ENCODE measurements at regions not wholly inside any gene's neighbourhood (a gene's known extent, or its start where the extent isn't known, plus 50 kb on each side); places are given as distances from the start of the nearest gene placed in this dataset.

- no peak for DNase-seq
These were observed 56.0 kb upstream of the CD53 start for GRCh38 chr1:110816945-110817344.

DNA sequence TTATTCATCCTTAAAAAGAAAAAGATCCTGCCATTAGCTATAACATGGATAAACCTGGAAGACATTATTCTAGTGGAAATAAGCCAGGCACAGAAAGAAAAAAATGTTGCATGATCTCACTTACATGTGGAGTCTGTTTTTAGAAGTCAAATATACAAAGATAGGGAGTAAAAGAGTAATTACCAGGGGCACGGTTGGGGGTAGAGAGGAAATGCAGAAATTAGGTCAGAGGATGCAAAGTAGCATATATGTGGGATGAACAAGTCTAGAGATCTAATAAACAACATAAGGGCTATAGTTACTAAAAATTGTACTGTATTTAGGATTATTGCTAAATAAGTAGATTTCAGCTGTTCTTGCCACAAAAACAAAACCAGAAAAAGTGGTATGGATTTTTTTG lies 61.4 kb upstream of the CD53 start:
- DNase-seq = no peak

DNA sequence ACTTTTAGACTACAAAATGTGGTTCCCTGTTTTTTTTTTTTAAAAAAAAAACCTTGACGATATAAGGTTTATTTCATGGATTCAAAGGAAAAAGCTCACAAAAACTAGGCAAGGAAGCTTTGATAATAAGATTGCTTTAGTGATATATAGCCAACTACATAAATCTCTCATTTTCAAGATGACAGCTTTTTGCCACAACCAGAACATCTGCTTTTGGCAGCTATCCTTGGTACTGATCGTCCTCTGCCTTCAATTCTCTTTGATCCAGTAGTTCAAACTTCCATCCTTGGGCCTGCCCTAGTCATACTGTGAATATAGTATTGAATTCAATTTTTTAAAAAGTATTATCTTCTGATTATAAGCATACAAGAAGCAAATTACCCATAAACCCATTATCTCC lies 72.9 kb upstream of the CD53 start:
- no peak for DNase-seq

GRCh38 chr1:110798691-110799256 lies 74.2 kb upstream of the CD53 start:
- peak; percentile 48 for DNase-seq

GRCh38 chr1:110788673-110789072 lies 84.3 kb upstream of the CD53 start:
- no peak for DNase-seq

GRCh38 chr1:110787328-110788071 lies 85.4 kb upstream of the CD53 start:
- no peak for DNase-seq

GRCh38 chr1:110786802-110787327 lies 86.1 kb upstream of the CD53 start:
- no peak for DNase-seq

DNA sequence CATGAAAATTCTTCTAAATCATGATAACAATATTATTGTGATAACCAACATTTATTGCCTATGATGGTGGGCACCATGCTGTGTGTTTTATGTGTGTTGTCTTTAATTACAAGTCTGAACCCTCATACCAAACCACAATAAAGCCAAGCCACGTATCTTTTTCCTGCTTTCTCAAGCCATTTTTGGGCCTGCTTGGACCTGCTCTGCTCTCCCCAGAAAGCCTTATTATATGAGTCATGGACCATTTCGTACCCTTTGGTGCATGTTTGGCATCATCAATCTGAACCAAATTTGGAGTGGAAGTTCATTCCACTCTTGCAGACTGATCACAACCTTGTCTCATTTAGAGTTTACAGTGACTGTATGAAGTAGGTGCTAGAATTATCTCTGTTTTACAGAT lies 87.3 kb upstream of the CD53 start:
- no peak for DNase-seq

DNA sequence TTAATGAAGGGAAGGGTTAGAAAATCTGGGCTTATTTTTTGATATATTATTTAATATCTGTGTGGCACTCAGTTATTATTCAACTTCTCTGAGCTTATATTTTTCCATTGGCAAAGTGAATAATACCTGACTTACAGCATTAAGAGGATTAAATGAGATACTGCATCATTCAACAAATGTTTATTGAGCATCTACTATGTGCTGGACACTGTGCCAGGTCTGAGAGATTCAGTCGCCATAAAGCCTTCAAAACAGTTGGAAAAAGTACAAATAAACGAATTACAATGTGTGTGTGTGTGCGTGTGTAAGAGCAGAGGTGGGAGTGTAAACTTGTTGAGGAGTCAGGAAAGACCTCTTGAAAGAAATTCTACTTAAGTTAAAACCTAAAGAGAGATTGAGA lies 87.9 kb upstream of the CD53 start:
- DNase-seq = no peak

GRCh38 chr1:110783292-110783918 lies 89.5 kb upstream of the CD53 start:
- DNase-seq = peak; percentile 60

- no peak for DNase-seq
These were observed 91.4 kb upstream of the CD53 start for GRCh38 chr1:110781525-110781924.

- peak; percentile 64 for DNase-seq
These were observed 92.1 kb upstream of the CD53 start for GRCh38 chr1:110780600-110781484.

DNA sequence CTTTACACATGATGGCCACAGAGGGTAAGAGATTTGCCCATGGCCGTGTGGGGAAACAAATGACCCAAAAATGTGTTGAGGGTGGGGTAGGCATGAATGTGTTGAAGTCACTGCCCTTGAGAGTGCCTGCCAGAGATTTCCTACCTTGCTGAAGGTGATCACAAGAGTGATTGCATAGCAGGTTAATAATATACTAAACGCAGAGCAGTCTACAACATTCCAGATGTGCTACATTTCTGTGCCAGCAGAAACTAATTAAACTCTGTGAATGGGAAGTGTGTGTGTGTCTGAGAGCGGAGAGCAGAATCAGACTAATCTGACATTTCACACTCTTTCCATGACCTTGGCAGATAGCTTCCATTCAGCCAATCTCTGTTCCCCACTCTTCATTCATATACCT lies 93.3 kb upstream of the CD53 start:
- DNase-seq = no peak

DNA sequence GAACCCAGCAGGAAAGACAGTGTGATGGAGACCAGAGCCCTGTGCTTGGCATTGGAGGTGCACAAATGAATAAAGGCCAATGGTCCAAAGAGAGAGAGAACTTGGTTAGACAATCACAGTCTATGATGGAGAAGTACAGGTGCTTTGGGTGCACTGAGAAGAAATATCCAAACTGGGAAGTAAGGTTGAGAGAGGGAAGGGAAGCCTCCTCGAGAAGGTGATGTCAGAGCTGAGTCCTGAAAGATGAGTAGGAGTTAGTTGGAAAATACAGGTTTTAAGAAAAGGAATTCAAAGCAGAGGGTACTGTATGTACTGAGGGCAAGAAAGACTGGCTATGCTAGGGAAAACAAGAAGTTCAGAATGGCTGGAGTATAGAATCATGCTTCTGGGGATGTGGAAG lies 94.1 kb upstream of the CD53 start:
- DNase-seq = no peak

GRCh38 chr1:110777228-110777627 lies 95.7 kb upstream of the CD53 start:
- no peak for DNase-seq

GRCh38 chr1:110774398-110774797 lies 98.5 kb upstream of the CD53 start:
- no peak for DNase-seq

DNA sequence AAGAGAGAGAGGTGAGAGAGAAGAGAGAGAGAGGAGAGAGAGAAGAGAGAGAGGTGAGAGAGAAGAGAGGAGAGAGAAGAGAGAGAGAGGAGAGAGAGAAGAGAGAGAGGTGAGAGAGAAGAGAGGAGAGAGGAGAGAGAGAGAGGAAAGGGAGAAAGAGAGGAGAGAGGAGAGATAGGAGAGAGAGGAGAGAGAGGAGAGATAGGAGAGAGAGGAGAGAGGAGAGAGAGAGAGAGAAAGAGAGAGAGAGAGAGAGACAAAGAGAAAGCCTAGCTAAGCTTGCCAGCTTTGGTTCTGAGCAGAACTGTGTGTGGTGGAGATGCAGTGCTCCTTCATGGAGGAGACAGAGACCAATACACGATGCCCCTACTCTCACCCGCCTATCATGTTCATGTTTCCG lies 99.1 kb upstream of the KCNA3 start:
- no peak for DNase-seq

GRCh38 chr1:110771245-110772022 lies 96.7 kb upstream of the KCNA3 start:
- DNase-seq = no peak

- DNase-seq = no peak
These were observed 96.1 kb upstream of the KCNA3 start for GRCh38 chr1:110770832-110771231.

- DNase-seq = no peak
These were observed 93.9 kb upstream of the KCNA3 start for GRCh38 chr1:110768605-110769004.

GRCh38 chr1:110766336-110766647 lies 91.6 kb upstream of the KCNA3 start:
- no peak for DNase-seq

- DNase-seq = peak; percentile 48
These were observed 91.0 kb upstream of the KCNA3 start for GRCh38 chr1:110765640-110766335.
